Sigmoid colon (tissue), 4 donors: ENCODE measurements at regions not wholly inside any gene's neighbourhood (a gene's known extent, or its start where the extent isn't known, plus 50 kb on each side); places are given as distances from the start of the nearest gene placed in this dataset.

Experiments used
- CTCF ChIP-seq, 4 experiments: fragments of 450-650 bp in 3 of 4; fragments of 200-600 bp in 1 of 4; IDR thresholded peaks; one replicate each; pipeline ENCODE4 v1.5.1; 2016 to 2019; ENCODE audit warnings: antibody characterized with exemption in 4 of 4, mild to moderate bottlenecking in 3 of 4, moderate library complexity in 2 of 4
- EP300 ChIP-seq, 4 donors: sonication (generic); formaldehyde crosslinking; IDR thresholded peaks; one replicate each; pipeline ENCODE4 v1.6.1; 2017; ENCODE audit warnings: antibody characterized with exemption in 4 of 4
- POLR2AphosphoS5 ChIP-seq, 4 donors: sonication (generic); formaldehyde crosslinking; IDR thresholded peaks; one replicate each; pipeline ENCODE4 v1.6.1; 2017; ENCODE audit warnings: antibody characterized with exemption in 4 of 4

- TF ChIP-seq CTCF (IDR thresholded peaks at IDR 0.05): no peak
- no peak for TF ChIP-seq POLR2AphosphoS5 (IDR thresholded peaks at IDR 0.05)
- TF ChIP-seq EP300 (IDR thresholded peaks at IDR 0.05): no peak
Measured at GRCh38 chr13:74667656-74668203, 533.5 kb upstream of the KLF12 start.
